AG04449 (cell line): ENCODE measurements at regions not wholly inside any gene's neighbourhood (a gene's known extent, or its start where the extent isn't known, plus 50 kb on each side); places are given as distances from the start of the nearest gene placed in this dataset.
A peak's percentile ranks its signal among the peaks of the same experiment; 100 is the strongest.

Experiments
- CTCF ChIA-PET: fragments of 350-600 bp; formaldehyde crosslinking; extraction: SDS; loops from one replicate; lab custom pipeline; 2021; ENCODE audit warnings: antibody characterized with exemption; lab: Yijun Ruan, JAX
- POLR2A ChIA-PET: fragments of 400-600, 350-600 bp; formaldehyde crosslinking; extraction: SDS; loops from one replicate; lab custom pipeline; 2020; ENCODE audit warnings: antibody characterized with exemption, inconsistent platforms; lab: Yijun Ruan, JAX
- DNase-seq: peaks from one replicate; pipeline ENCODE4 v3.0.0-alpha.2; 2010; ENCODE audit warnings: low read depth, low spot score
- H3K4me3 ChIP-seq: 2 replicates; pipeline ENCODE4 v1.5.1; 2011; ENCODE audit warnings: low read depth, mild to moderate bottlenecking, control low read depth, low read length
- TF ChIP-seq, protein P1 (sequence below): IDR thresholded peaks from one replicate; pipeline ENCODE4 v1.5.1; 2011; ENCODE audit warnings: mild to moderate bottlenecking, moderate library complexity, low read length, control low read depth, inconsistent platforms; ENCODE audit not compliant: insufficient read depth; ENCODE audit errors: missing control alignments

GRCh38 chr15:35293353-35294130 lies 208.4 kb upstream of the NANOGP8 start:
- ChIA-PET POLR2A (no interaction called here), CTCF (interaction anchor here (0.7 to 10.0 kb wide), 6 partner anchors 144 to 215 kb away, joined by 3 to 313 read pairs (median 4); no protein-coding TSS in a partner anchor)
- TF ChIP-seq, protein P1, sequence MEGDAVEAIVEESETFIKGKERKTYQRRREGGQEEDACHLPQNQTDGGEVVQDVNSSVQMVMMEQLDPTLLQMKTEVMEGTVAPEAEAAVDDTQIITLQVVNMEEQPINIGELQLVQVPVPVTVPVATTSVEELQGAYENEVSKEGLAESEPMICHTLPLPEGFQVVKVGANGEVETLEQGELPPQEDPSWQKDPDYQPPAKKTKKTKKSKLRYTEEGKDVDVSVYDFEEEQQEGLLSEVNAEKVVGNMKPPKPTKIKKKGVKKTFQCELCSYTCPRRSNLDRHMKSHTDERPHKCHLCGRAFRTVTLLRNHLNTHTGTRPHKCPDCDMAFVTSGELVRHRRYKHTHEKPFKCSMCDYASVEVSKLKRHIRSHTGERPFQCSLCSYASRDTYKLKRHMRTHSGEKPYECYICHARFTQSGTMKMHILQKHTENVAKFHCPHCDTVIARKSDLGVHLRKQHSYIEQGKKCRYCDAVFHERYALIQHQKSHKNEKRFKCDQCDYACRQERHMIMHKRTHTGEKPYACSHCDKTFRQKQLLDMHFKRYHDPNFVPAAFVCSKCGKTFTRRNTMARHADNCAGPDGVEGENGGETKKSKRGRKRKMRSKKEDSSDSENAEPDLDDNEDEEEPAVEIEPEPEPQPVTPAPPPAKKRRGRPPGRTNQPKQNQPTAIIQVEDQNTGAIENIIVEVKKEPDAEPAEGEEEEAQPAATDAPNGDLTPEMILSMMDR: peak; percentile 13
- no peak overlapping the region for H3K4me3 ChIP-seq
- no peak for DNase-seq

DNA sequence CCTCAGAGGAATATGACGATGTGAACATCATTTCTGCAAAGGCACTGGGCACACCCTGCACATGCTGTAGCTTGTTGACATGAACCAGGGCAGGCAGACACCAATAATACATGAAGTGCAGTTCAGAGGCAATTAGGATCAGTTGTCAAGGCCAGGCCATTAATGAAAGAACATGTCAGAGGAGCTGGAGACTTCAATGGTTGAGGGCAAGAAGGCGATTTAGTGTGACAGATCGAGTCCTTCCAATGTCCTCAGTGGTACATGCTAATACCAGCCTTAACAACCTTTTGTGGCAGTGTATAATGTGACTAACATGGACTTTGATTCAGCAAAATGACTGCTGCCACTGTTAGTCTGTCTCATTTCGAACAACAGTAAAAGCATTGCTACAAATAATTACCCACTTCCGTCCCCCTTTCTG lies 205.2 kb upstream of the NANOGP8 start:
- CTCF ChIA-PET: interaction anchor here (0.8 to 10.0 kb wide), 19 partner anchors 8 to 1259 kb away, joined by 3 to 313 read pairs (median 9); no protein-coding TSS in a partner anchor
- POLR2A ChIA-PET: no interaction called here
- H3K4me3 ChIP-seq: no peak overlapping the region
- DNase-seq: no peak
- TF ChIP-seq, protein P1: no peak

- CTCF ChIA-PET: interaction anchor here (0.7 to 10.0 kb wide), 47 partner anchors 9 to 1846 kb away, joined by 3 to 313 read pairs (median 4); no protein-coding TSS in a partner anchor
- POLR2A ChIA-PET: interaction anchor here (0.6 kb wide), 1 partner anchor 193 kb away, joined by 3 read pairs; no protein-coding TSS in a partner anchor
- no peak for DNase-seq
- no peak overlapping the region for H3K4me3 ChIP-seq
- TF ChIP-seq, protein P1: peak; percentile 71
Observed at GRCh38 chr15:35289024-35289617, 204.0 kb upstream of the NANOGP8 start.

DNA sequence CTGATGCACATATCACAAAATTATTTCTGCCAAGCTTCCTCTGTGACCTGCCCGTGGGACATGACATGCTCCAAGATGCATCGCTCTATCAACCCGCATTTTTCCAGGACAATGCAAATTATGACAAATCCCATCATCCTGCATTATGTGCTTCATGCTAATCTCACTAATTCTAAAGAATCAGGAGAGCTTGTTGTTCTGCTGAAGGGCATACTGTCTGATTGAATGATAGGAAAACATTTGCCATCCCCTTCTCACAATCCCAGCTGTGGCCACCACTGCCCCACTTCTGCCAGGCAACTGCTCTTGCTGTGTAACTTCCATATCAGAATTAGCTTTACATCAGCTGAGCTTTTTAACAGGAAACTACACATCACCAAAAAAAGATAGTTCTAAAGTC lies 203.5 kb upstream of the NANOGP8 start:
- DNase-seq: no peak
- TF ChIP-seq, protein P1: no peak
- ChIA-PET CTCF (interaction anchor here (0.6 to 10.0 kb wide), 40 partner anchors 9 to 1847 kb away, joined by 3 to 313 read pairs (median 4); no protein-coding TSS in a partner anchor), POLR2A (interaction anchor here (0.6 kb wide), 1 partner anchor 193 kb away, joined by 3 read pairs; no protein-coding TSS in a partner anchor)
- H3K4me3 ChIP-seq: no peak overlapping the region

- POLR2A ChIA-PET: no interaction called here
- CTCF ChIA-PET: interaction anchor here (1.9 to 10.0 kb wide), 3 partner anchors 8 to 157 kb away, joined by 5 to 313 read pairs (median 59); no protein-coding TSS in a partner anchor
- TF ChIP-seq, protein P1: no peak
- no peak for DNase-seq
- H3K4me3 ChIP-seq: no peak overlapping the region
Observed at GRCh38 chr15:35286721-35287120, 201.6 kb upstream of the NANOGP8 start.

- POLR2A ChIA-PET: interaction anchor here (0.6 kb wide), 1 partner anchor 24 kb away, joined by 4 read pairs; no protein-coding TSS in a partner anchor
- CTCF ChIA-PET: interaction anchor here (1.6 to 7.5 kb wide), 3 partner anchors 27 to 204 kb away, joined by 3 to 59 read pairs (median 23); no protein-coding TSS in a partner anchor
- H3K4me3 ChIP-seq: no peak overlapping the region
- no peak for DNase-seq
- TF ChIP-seq, protein P1: no peak
Observed at GRCh38 chr15:35282965-35283496, 197.9 kb upstream of the NANOGP8 start.
